HFFc6 (cell line): ENCODE measurements at regions not wholly inside any gene's neighbourhood (a gene's known extent, or its start where the extent isn't known, plus 50 kb on each side); places are given as distances from the start of the nearest gene placed in this dataset.

Experiments
- DNase-seq: peaks from one replicate; pipeline ENCODE4 v3.0.0-alpha.2; 2018
- H3K27ac Mint-ChIP-seq: 2 replicates; pipeline ENCODE4 v1.8.0; 2020; ENCODE audit warnings: mild to moderate bottlenecking, mixed read lengths
- H3K27me3 Mint-ChIP-seq: 2 replicates; pipeline ENCODE4 v1.8.0; 2021; ENCODE audit warnings: mild to moderate bottlenecking, moderate library complexity, mixed read lengths; ENCODE audit not compliant: insufficient read depth
- H3K36me3 Mint-ChIP-seq: 2 replicates; pipeline ENCODE4 v1.8.0; 2021; ENCODE audit warnings: low read depth, mixed read lengths
- H3K4me1 Mint-ChIP-seq: 2 replicates; pipeline ENCODE4 v1.8.0; 2020; ENCODE audit warnings: low read depth, mixed read lengths
- H3K4me3 Mint-ChIP-seq: 2 replicates; pipeline ENCODE4 v1.8.0; 2020; ENCODE audit warnings: mild to moderate bottlenecking, moderate library complexity, mixed read lengths
- H3K9me3 Mint-ChIP-seq: 2 replicates; pipeline ENCODE4 v1.8.0; 2020; ENCODE audit warnings: mild to moderate bottlenecking, mixed read lengths
- CTCF ChIP-seq: fragments of 200-600 bp; sonication (generic); IDR thresholded peaks from 2 replicates; pipeline ENCODE4 v1.5.0; 2021; ENCODE audit warnings: antibody characterized with exemption, mild to moderate bottlenecking

- H3K4me3 Mint-ChIP-seq = no peak overlapping the region
- H3K9me3 Mint-ChIP-seq = peaks cover 57% of the 10 kb centered on the region
- H3K27ac Mint-ChIP-seq = no peak overlapping the region
- H3K36me3 Mint-ChIP-seq = peaks cover 5% of the 10 kb centered on the region; the same call in 1 of the 2 replicates
- TF ChIP-seq CTCF = no peak
- H3K4me1 Mint-ChIP-seq = no peaks in the 10 kb centered on the region
- DNase-seq = no peak
- H3K27me3 Mint-ChIP-seq = no peaks in the 10 kb centered on the region
Measured at GRCh38 chr17:73901249-73901648, 257.0 kb upstream of the SDK2 start.

GRCh38 chr17:73901661-73902415 is 257.6 kb upstream of the SDK2 start:
- Mint-ChIP-seq H3K27ac (no peak overlapping the region), H3K4me3 (no peak overlapping the region), H3K4me1 (no peaks in the 10 kb centered on the region), H3K9me3 (peaks cover 55% of the 10 kb centered on the region), H3K36me3 (peaks cover 5% of the 10 kb centered on the region; the same call in 1 of the 2 replicates), H3K27me3 (no peaks in the 10 kb centered on the region)
- TF ChIP-seq CTCF = no peak
- no peak for DNase-seq

GRCh38 chr17:73902416-73903181 is 258.4 kb upstream of the SDK2 start:
- no peak overlapping the region for H3K27ac Mint-ChIP-seq
- no peaks in the 10 kb centered on the region for H3K4me1 Mint-ChIP-seq
- H3K27me3 Mint-ChIP-seq = no peaks in the 10 kb centered on the region
- TF ChIP-seq CTCF = no peak
- peaks cover 51% of the 10 kb centered on the region for H3K9me3 Mint-ChIP-seq
- DNase-seq = no peak
- H3K4me3 Mint-ChIP-seq = no peak overlapping the region
- peaks cover 5% of the 10 kb centered on the region; the same call in 1 of the 2 replicates for H3K36me3 Mint-ChIP-seq

GRCh38 chr17:73906896-73907870 is 262.9 kb upstream of the SDK2 start:
- Mint-ChIP-seq H3K4me3 (no peak overlapping the region), H3K9me3 (peaks cover 61% of the 10 kb centered on the region), H3K27ac (no peak overlapping the region), H3K4me1 (no peaks in the 10 kb centered on the region), H3K27me3 (peaks cover 3% of the 10 kb centered on the region; the same call in 1 of the 2 replicates), H3K36me3 (0 out of 2 replicates have a peak, but pooled peaks cover 3% of the 10 kb centered on the region)
- TF ChIP-seq CTCF = no peak
- no peak for DNase-seq

GRCh38 chr17:73909186-73909585 is 264.9 kb upstream of the SDK2 start:
- no peak for TF ChIP-seq CTCF
- H3K27ac Mint-ChIP-seq = no peak overlapping the region
- no peaks in the 10 kb centered on the region for H3K4me1 Mint-ChIP-seq
- no peak overlapping the region for H3K4me3 Mint-ChIP-seq
- peaks cover 66% of the 10 kb centered on the region for H3K9me3 Mint-ChIP-seq
- peaks cover 6% of the 10 kb centered on the region; the same call in 1 of the 2 replicates for H3K36me3 Mint-ChIP-seq
- no peak for DNase-seq
- peaks cover 3% of the 10 kb centered on the region; the same call in 1 of the 2 replicates for H3K27me3 Mint-ChIP-seq
